GM18511 (cell line): ENCODE measurements at regions not wholly inside any gene's neighbourhood (a gene's known extent, or its start where the extent isn't known, plus 50 kb on each side); places are given as distances from the start of the nearest gene placed in this dataset.

ENCODE experiments used
- ATAC-seq: cut with Tn5 transposase; IDR thresholded peaks from one replicate; pipeline ENCODE4 v1.9.1; 2021; ENCODE audit warnings: mild to moderate bottlenecking, moderate library complexity; ENCODE audit not compliant: unreplicated experiment

DNA sequence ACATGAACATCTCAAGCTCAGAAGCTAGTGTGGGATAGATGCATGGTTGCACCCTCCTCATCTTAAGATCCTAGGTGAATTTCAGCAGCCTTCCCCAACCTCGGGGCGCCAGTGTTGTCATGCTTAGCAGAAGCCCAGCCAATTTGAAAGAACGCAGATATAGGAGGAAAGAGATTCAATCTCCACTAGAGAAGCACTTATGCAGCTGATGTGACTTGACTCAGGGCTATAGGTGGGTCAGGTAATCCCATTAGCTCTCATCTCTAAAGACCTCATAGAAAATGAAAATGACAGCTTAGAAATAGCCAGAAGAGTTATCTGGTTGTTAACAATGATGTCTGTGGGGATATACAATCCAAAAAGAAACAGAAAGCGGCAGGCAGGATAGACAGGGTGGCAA, 310.5 kb downstream of the GPAM start:
- ATAC-seq: peak; percentile 19

- no peak for ATAC-seq
These were observed 309.9 kb downstream of the GPAM start for GRCh38 chr10:111873621-111874135.

DNA sequence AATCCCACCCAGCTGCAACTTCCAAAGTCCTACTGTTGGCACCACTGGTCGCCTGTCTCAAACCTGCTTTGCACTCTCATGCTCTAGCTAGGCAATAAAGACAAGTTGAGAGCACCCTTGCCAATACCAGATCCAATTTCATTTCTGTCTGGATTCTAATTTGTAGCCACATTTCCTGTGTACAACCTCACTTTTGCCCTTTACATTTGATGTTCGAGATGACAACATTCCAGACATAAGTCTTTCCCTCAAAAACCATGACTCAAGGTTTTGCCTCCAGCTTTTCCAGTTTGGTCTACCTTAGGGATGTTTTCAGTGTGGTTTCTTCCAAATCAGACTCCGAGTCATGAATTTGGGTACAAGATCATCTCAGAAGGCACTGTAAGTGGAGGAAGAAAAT, 309.0 kb downstream of the GPAM start:
- ATAC-seq: no peak

- ATAC-seq: no peak
These were observed 307.8 kb downstream of the GPAM start for GRCh38 chr10:111875725-111876124.

GRCh38 chr10:111877258-111877657, 306.3 kb downstream of the GPAM start:
- ATAC-seq: no peak

DNA sequence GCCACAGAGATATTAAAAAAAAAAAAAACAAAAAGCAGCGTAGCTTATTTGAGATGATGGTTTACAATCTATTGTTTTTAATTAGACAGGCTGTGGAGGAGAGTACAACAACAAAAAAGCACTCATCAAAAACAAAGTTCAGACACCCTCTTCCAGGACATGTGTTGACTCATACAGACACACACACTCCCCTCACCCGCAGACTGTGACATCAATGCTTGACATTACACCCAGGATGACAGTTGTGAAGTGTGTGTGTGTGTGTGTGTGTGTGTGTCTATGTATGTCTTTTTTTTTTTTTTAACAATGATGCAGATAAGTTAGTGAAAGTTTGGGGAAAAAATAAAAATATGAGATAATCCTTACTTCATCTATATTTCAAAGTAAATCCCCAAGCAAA, 303.6 kb downstream of the GPAM start:
- ATAC-seq: no peak

DNA sequence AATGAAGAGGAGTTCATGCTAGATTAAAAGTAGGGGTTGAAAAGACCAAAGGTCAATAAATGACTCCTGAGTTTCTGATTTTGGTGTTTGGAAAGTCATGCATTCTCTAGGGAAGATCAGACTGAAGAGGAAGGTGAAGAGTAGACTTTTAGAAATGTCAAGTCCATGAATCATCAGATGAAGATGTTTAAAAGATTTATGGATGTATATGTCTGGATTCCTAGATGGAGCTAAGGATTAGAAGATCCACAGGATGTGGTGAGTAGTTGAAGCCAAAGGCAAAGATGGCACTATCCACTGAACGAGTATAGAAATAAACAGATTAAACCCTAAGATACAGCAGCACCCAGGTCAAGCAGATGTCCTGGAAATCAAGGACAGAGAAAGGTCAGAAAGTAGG, 298.5 kb downstream of the GPAM start:
- no peak for ATAC-seq

DNA sequence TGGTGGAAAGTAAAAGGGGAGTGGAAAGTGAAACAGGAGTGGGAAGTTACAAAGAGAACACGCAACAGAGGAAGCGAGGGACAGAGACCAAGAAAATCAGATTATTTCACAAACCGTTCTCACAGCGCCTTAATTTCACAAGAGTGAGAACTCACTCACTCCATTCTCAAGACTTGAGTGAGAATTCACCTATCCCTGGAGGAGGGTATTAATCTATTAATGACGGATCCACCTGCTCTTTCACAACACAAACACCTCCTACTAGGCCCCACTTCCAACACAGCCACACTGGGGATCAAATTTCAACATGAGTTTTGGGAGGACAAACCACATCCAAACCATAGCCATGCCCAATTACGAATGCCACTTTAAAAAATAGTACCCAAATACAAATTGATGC, 297.6 kb downstream of the GPAM start:
- no peak for ATAC-seq

DNA sequence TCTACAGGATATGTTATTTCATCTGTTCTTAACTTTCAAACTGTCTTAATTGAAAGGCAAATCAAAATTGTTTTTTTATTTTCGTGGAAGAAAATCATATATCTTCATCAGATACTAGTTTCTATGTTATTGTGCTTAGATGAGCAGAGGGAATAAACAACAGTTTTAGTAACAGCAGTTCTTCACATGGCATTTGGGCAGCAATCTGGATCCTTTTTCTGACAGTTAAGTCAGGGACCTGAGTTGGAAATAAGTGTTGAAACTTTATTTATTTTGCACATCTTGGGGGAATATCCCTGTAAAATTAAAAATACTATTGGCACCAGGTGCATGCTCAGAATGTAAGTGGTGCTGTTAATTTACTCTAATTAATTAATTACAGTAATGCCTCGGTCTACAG, 296.3 kb downstream of the GPAM start:
- no peak for ATAC-seq

- no peak for ATAC-seq
These were observed 293.5 kb downstream of the GPAM start for GRCh38 chr10:111890046-111890445.

GRCh38 chr10:111916011-111916410, 267.6 kb downstream of the GPAM start:
- no peak for ATAC-seq

DNA sequence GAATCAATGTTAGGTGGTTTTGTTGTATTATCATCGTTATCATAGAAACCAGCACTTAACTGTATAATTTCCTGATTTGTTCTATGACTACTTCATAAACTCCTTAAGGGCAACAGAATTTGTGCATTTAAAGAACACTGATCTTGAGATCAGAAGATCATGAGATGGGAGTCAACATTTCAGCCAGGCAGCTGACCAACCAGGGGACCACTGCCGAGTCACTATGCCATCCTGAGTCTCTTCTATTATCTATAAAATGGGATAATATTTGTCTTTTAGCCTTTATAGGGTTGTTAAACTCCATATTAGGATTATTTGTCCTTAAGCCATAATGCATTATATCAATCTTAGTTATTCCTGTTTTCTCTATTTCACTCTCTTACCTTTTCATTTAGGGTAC, 261.7 kb downstream of the GPAM start:
- no peak for ATAC-seq

- no peak for ATAC-seq
These were observed 260.5 kb downstream of the GPAM start for GRCh38 chr10:111923032-111923431.

DNA sequence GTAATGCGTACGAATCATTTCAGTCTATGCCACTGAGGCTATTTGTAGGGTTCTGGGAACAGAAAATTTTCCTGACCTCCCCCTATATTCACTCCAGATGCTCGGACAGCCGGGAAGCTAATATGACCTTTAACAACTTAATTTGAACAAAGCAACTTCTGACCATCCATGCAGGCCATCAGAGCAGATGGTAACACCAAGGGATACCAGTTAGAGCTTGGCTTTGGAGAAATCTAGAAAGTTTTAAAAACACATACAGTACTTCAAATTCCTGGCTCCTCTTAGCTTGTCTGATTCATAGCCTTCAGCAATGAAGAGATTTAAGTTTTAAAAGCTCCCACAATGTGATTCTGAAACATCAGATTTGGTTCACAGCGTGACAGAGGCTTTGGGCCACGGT, 257.3 kb downstream of the GPAM start:
- ATAC-seq: no peak

DNA sequence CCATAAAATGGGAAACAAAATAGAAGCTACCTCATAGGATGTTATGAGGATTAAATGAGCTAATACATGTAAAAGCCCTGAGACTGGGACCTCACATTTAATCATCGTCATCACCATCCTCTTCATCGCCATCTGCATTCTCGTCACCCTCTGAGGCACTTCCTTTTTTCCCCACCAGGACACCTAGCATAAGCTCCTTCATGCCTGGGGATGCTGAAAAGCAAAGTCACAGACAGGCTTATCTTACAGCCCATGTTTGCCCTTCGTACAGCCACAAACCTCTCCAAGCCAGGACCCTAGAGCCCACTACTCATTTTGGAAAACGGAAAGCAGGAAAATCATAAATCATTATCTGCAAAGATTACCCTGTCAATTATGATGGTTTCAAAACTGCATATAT, 249.6 kb downstream of the GPAM start:
- ATAC-seq: no peak

DNA sequence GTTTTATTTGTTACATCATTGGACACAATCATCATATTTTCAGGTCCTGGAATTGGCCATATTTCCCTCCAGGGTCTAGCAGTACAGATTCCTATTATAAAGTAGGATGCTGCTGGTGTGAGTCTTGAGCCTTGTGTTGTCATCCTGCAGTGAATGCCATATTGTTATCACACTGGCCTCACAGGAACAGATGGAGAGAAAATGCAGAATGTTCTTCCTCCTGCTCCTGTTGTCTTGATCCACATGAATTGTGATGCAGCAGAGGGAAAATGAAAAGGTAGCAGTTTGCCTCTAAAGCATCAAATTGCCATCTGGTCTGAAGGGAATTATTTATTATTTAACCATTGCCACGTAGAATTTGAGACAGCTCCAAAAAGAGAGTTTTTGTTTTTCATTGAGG, 248.6 kb downstream of the GPAM start:
- ATAC-seq: no peak

- ATAC-seq: no peak
These were observed 247.4 kb downstream of the GPAM start for GRCh38 chr10:111936143-111936542.

DNA sequence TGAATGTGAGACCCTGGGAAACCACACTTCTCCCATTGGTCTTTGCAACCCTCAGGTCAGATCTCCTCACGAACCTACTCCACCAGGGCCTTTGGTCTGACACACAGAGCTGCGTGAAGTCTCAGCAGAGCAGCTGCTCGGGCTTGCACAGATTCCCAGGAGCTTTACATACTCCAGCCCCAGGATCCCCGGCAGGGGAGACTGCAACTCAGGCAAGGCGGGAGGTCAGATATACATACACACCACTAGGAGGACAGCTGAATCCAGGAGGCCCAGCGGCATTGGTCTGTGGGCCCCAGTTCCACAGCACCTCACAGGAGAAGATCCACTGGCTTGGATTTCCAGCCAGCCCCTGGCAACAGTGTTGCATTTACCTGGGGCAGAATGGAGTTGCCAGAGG, 239.2 kb downstream of the GPAM start:
- ATAC-seq: no peak

DNA sequence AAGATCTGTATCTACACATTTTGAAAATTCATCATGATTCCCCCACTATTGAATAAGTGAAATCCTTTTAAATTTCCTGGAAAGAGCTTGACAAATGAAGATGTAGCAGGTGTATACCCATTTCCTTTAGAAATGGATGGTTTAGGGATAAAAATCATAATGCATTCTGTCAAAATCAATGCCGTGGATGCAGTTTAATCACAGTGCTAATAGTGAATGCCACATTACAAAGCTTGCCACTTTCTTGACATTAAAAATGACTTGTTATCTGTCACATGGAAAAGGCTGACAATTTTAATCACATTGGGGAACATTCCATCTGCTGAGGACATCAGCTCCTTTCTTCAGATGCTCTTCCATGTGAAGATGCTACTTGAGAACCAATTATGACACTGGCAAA, 229.6 kb downstream of the GPAM start:
- ATAC-seq: no peak

GRCh38 chr10:111954386-111954785, 229.2 kb downstream of the GPAM start:
- ATAC-seq: no peak

DNA sequence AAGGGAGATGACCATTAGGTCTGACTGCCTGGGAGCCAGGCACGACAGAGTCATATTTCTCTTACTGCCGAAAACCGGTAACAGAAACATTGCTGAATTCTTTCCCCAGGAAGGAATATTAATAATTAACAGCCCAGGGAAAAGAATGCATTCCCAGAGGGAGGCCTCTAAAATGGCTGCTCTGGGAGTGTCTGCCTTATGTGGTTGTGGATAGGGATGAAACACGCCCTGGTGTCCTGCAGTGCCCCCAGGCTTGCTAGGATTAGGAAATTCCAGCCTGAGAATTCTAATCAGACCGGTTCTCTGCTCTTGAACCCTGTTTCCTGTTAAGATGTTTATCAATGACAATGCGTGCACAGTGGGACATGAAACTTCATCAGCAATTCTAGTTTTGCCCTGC, 226.7 kb downstream of the GPAM start:
- ATAC-seq: no peak

DNA sequence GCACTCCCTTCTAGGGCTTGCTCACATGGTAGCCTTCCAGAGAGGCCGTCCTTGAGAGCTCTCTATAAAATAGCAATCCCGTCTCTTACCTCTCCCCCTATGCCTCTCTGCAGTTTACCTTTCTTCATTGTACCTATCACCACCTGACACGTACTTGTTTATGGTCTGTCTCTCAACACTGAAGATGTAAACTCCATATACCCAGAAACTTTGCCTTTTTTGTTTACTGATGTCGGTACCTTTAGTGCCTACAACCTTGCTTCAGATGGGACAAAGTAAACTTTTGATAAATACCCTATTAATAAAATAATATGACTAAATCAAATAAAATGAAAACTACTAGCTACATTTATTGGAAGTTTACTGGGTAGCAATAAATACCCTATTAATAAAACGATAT, 220.6 kb downstream of the GPAM start:
- no peak for ATAC-seq

- ATAC-seq: no peak
These were observed 216.4 kb downstream of the GPAM start for GRCh38 chr10:111967116-111967515.

DNA sequence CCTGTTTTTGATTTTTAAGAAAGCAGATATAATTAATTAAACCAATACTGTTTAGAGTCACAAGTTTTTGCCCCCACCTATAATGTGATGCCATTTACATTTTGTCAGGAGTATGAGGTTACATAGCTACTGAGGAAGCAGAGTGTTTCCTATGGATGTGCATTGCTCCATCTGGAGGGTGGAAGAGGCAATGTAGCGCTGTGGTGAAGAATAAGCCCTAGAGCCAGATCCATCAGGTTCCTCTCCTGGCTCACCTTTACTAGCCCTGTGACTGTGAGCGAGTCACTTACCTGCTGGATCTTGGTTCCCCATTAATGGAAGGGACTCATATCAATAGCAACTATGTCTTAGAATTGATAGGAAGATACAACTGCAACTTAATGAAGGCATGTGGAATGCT, 216.0 kb downstream of the GPAM start:
- ATAC-seq: no peak
